Caco-2 (cell line): ENCODE measurements at regions not wholly inside any gene's neighbourhood (a gene's known extent, or its start where the extent isn't known, plus 50 kb on each side); places are given as distances from the start of the nearest gene placed in this dataset.

ENCODE experiments used
- BruUV-seq: library from RNA; stranded (reverse); fragments of 400-500 nt; replicated peaks from 2 replicates; lab custom pipeline; 2021; lab: Mats Ljungman, UMichigan
- CTCF ChIA-PET: fragments of 300-600 bp; sonication (Branson Sonifier 250); formaldehyde crosslinking; loops from one replicate; lab custom pipeline; 2022; ENCODE audit warnings: antibody characterized with exemption; lab: Charles Lee
- POLR2A ChIA-PET: fragments of 300-600 bp; sonication (Branson Sonifier 250); formaldehyde crosslinking; loops from one replicate; lab custom pipeline; 2022; ENCODE audit warnings: antibody characterized with exemption; lab: Charles Lee
- DNase-seq, 2 experiments: peaks; one replicate each; pipeline versions ENCODE4 v3.0.0 to v3.0.0-alpha.2; 2020 to 2022
- H3K27me3 ChIP-seq: replicated peaks from 2 replicates; pipeline ENCODE4 v1.6.0; 2011; ENCODE audit warnings: low read length; ENCODE audit not compliant: control insufficient read depth, insufficient read depth
- H3K36me3 ChIP-seq: 2 replicates; pipeline ENCODE4 v1.5.1; 2011; ENCODE audit warnings: low read length; ENCODE audit not compliant: control insufficient read depth, insufficient read depth
- H3K4me1 ChIP-seq: fragments of 250-450 bp; sonication (Bioruptor Pico); 2 replicates; pipeline ENCODE4 v1.5.1; 2020; ENCODE audit warnings: mild to moderate bottlenecking
- H3K4me3 ChIP-seq: 2 replicates; pipeline ENCODE4 v1.5.1; 2011; ENCODE audit warnings: low read depth, mild to moderate bottlenecking, control low read depth, low read length
- H3K9me3 ChIP-seq: fragments of 250-450 bp; sonication (Bioruptor Pico); 2 replicates; pipeline ENCODE4 v1.5.1; 2020; ENCODE audit warnings: mild to moderate bottlenecking, moderate library complexity
- H3K27ac Mint-ChIP-seq: one replicate; pipeline ENCODE4 v1.8.0; 2022; ENCODE audit warnings: mixed read lengths; ENCODE audit not compliant: unreplicated experiment
- H3K27me3 Mint-ChIP-seq: one replicate; pipeline ENCODE4 v1.8.0; 2022; ENCODE audit warnings: mixed read lengths; ENCODE audit not compliant: insufficient read depth, unreplicated experiment
- H3K36me3 Mint-ChIP-seq: one replicate; pipeline ENCODE4 v1.8.0; 2022; ENCODE audit warnings: mild to moderate bottlenecking, mixed read lengths; ENCODE audit not compliant: insufficient read depth, unreplicated experiment
- H3K4me1 Mint-ChIP-seq: one replicate; pipeline ENCODE4 v1.8.0; 2022; ENCODE audit warnings: low read depth, mixed read lengths; ENCODE audit not compliant: unreplicated experiment
- H3K4me3 Mint-ChIP-seq: one replicate; pipeline ENCODE4 v1.8.0; 2022; ENCODE audit warnings: mild to moderate bottlenecking, moderate library complexity, mixed read lengths; ENCODE audit not compliant: unreplicated experiment
- H3K9me3 Mint-ChIP-seq: one replicate; pipeline ENCODE4 v1.8.0; 2022; ENCODE audit warnings: mixed read lengths; ENCODE audit not compliant: unreplicated experiment
- CTCF ChIP-seq, 2 experiments: fragments of 200-600 bp in 1 of 2; IDR thresholded peaks; 1 replicate in 1 of 2; 2 replicates in 1 of 2; pipeline versions ENCODE4 v1.5.1 to v1.8.0; 2011 to 2022; ENCODE audit warnings: antibody characterized with exemption in 1 of 2, control low read depth in 1 of 2, inconsistent platforms in 1 of 2, low read depth in 1 of 2, low read length in 1 of 2, mild to moderate bottlenecking in 1 of 2, moderate library complexity in 1 of 2; ENCODE audit not compliant: insufficient read depth in 1 of 2, severe bottlenecking in 1 of 2, unreplicated experiment in 1 of 2
- intact Hi-C: fragments of 100-400 bp; cut with micrococcal nuclease; formaldehyde crosslinking; loops from one replicate; pipeline ENCODE4 v1.10.0; 2022; ENCODE audit not compliant: unreplicated experiment

DNA sequence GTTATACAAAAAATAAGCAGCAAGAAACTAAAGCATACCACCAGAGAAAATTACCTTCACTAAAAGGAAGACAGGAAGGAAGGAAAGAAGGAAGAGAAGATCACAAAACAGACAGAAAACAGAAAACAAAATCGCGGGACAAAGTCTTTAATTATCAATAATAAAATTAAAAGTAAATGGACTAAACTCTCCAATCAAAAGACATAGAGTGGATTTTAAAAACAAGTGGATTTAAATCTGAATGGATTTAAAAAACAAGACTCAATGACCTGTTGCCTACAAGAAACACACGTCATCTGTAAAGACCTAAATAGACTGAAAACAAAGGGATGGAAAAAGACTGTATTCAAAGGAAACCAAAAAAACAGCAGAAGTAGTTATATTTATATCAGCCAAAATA, 75.7 kb upstream of the MAGI3 start:
- ChIA-PET POLR2A (no interaction called here), CTCF (no interaction called here)
- no peaks in the 10 kb centered on the region for H3K36me3 ChIP-seq
- BruUV-seq, result no TSS peak
- peaks cover 9% of the 10 kb centered on the region for H3K9me3 ChIP-seq
- H3K9me3 Mint-ChIP-seq, result peaks cover 19% of the 10 kb centered on the region
- peaks cover 7% of the 10 kb centered on the region for H3K4me1 Mint-ChIP-seq
- H3K4me3 Mint-ChIP-seq, result no peak overlapping the region
- no peak overlapping the region for H3K27ac Mint-ChIP-seq
- no peak for TF ChIP-seq CTCF (IDR thresholded peaks at IDR 0.05; ENCODE audit: insufficient read depth in 1 of 2, low read depth in 1 of 2, low read length in 1 of 2, severe bottlenecking in 1 of 2, unreplicated experiment in 1 of 2)
- no peaks in the 10 kb centered on the region for H3K27me3 ChIP-seq
- H3K36me3 Mint-ChIP-seq, result peaks cover 7% of the 10 kb centered on the region
- intact Hi-C loops, result no loop called here
- no peak overlapping the region for H3K4me3 ChIP-seq
- no peak for DNase-seq
- H3K27me3 Mint-ChIP-seq, result no peaks in the 10 kb centered on the region
- H3K4me1 ChIP-seq, result no peaks in the 10 kb centered on the region

- Histone ChIP-seq H3K36me3 (no peaks in the 10 kb centered on the region), H3K9me3 (no peaks in the 10 kb centered on the region), H3K4me3 (no peak overlapping the region), H3K4me1 (peaks cover 38% of the 10 kb centered on the region), H3K27me3 (no peaks in the 10 kb centered on the region)
- CTCF ChIA-PET, result no interaction called here
- no TSS peak for BruUV-seq
- TF ChIP-seq CTCF (IDR thresholded peaks at IDR 0.05; ENCODE audit: insufficient read depth in 1 of 2, low read depth in 1 of 2, low read length in 1 of 2, severe bottlenecking in 1 of 2, unreplicated experiment in 1 of 2), result no peak
- Mint-ChIP-seq H3K36me3 (no peaks in the 10 kb centered on the region), H3K27me3 (no peaks in the 10 kb centered on the region), H3K4me3 (peak overlapping the region; percentile 18), H3K27ac (peak overlapping the region; percentile 67), H3K9me3 (no peaks in the 10 kb centered on the region), H3K4me1 (peaks cover 13% of the 10 kb centered on the region)
- intact Hi-C loops, result loop anchor here (5.0 kb wide), 1 partner anchor 113 kb away; no protein-coding TSS in a partner anchor
- POLR2A ChIA-PET, result interaction anchor here (1.0 kb wide), 1 partner anchor 13 kb away, joined by 3 read pairs; no protein-coding TSS in a partner anchor
- DNase-seq, result no peak
Observed at GRCh38 chr1:113320272-113320671, 70.0 kb upstream of the MAGI3 start.

- BruUV-seq, result no TSS peak
- peaks cover 38% of the 10 kb centered on the region for H3K4me1 ChIP-seq
- H3K9me3 ChIP-seq, result no peaks in the 10 kb centered on the region
- H3K4me3 ChIP-seq, result no peak overlapping the region
- Mint-ChIP-seq H3K27me3 (no peaks in the 10 kb centered on the region), H3K4me3 (no peak overlapping the region), H3K36me3 (no peaks in the 10 kb centered on the region), H3K4me1 (peaks cover 13% of the 10 kb centered on the region), H3K27ac (no peak overlapping the region), H3K9me3 (no peaks in the 10 kb centered on the region)
- intact Hi-C loops, result loop anchor here (1.0 to 5.0 kb wide), 2 partner anchors 70 to 114 kb away; no protein-coding TSS in a partner anchor
- no peaks in the 10 kb centered on the region for H3K36me3 ChIP-seq
- TF ChIP-seq CTCF (IDR thresholded peaks at IDR 0.05; ENCODE audit: insufficient read depth in 1 of 2, low read depth in 1 of 2, low read length in 1 of 2, severe bottlenecking in 1 of 2, unreplicated experiment in 1 of 2), result no peak
- CTCF ChIA-PET, result no interaction called here
- peak in 1 of 2 experiments; percentile 42 for DNase-seq
- POLR2A ChIA-PET, result interaction anchor here (0.5 to 1.0 kb wide), 2 partner anchors 13 to 132 kb away, joined by 3 to 4 read pairs; no protein-coding TSS in a partner anchor
- H3K27me3 ChIP-seq, result no peaks in the 10 kb centered on the region
Observed at GRCh38 chr1:113320972-113321680, 69.2 kb upstream of the MAGI3 start.
